ENCODE measurements at regions not wholly inside any gene's neighbourhood (a gene's known extent, or its start where the extent isn't known, plus 50 kb on each side); places are given as distances from the start of the nearest gene placed in this dataset.

DNA sequence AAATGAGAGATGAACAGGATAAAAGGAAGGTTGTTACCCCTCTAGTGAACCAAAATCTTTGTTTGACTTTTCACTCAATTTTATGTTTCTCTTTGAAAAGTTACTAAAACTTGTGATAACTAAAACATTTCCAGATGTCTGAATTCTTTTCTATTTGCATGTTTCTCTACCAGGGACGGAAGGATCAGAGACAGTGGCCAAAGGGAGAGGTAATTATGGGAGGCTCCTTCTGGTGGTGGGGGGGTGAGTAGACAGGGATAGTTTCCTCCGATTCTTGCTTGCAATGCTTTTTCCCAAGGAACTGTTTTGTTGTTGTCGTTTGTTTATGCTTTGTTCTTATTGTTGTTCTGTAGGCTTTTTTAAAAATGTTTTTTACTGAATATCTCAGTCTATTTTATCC, 374.8 kb downstream of the INHBA start:
- no peaks in the 10 kb centered on the region for H3K9me3 ChIP-seq (ENCODE audit: control insufficient read depth in 4 of 4, low read length in 3 of 4)
- H3K27me3 ChIP-seq (ENCODE audit: control insufficient read depth in 4 of 4, insufficient read depth in 4 of 4, low read length in 3 of 4), result no peaks in the 10 kb centered on the region
- H3K9ac ChIP-seq (ENCODE audit: low read depth in 1 of 2, low read length in 2 of 2), result no peak overlapping the region
- H3K4me3 ChIP-seq (ENCODE audit: low read depth in 1 of 3, low read length in 3 of 3), result no peak overlapping the region
- 88% methylated on average over 3 of the region's 3 CpGs for WGBS
- H3K4me1 ChIP-seq (ENCODE audit: control insufficient read depth in 4 of 4, insufficient read depth in 4 of 4, low read length in 3 of 4), result no peaks in the 10 kb centered on the region
- no peak overlapping the region for H3K27ac ChIP-seq (ENCODE audit: low read depth in 1 of 2, low read length in 2 of 2)
- no peak for DNase-seq (ENCODE audit: low spot score)
- TF ChIP-seq ZBTB33 (IDR thresholded peaks at IDR 0.05) (no peak), HNF4A (conservative IDR thresholded peaks at IDR 0.05) (no peak), YY1 (IDR thresholded peaks at IDR 0.05) (no peak), NR2F2 (IDR thresholded peaks at IDR 0.05) (no peak), FOXA2 (IDR thresholded peaks at IDR 0.05) (no peak), FOXA1 (IDR thresholded peaks at IDR 0.05) (no peak), MAX (IDR thresholded peaks at IDR 0.05) (no peak), GABPA (IDR thresholded peaks at IDR 0.05 in 1 of 2, conservative IDR thresholded peaks at IDR 0.05 in 1 of 2) (no peak)
- TF ChIP-seq, protein P1, sequence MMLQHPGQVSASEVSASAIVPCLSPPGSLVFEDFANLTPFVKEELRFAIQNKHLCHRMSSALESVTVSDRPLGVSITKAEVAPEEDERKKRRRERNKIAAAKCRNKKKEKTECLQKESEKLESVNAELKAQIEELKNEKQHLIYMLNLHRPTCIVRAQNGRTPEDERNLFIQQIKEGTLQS (IDR thresholded peaks at IDR 0.05), result no peak
- TF ChIP-seq, protein P2, sequence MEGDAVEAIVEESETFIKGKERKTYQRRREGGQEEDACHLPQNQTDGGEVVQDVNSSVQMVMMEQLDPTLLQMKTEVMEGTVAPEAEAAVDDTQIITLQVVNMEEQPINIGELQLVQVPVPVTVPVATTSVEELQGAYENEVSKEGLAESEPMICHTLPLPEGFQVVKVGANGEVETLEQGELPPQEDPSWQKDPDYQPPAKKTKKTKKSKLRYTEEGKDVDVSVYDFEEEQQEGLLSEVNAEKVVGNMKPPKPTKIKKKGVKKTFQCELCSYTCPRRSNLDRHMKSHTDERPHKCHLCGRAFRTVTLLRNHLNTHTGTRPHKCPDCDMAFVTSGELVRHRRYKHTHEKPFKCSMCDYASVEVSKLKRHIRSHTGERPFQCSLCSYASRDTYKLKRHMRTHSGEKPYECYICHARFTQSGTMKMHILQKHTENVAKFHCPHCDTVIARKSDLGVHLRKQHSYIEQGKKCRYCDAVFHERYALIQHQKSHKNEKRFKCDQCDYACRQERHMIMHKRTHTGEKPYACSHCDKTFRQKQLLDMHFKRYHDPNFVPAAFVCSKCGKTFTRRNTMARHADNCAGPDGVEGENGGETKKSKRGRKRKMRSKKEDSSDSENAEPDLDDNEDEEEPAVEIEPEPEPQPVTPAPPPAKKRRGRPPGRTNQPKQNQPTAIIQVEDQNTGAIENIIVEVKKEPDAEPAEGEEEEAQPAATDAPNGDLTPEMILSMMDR (IDR thresholded peaks at IDR 0.05; ENCODE audit: low read depth, low read length, missing input control), result no peak
- TF ChIP-seq, protein P3, sequence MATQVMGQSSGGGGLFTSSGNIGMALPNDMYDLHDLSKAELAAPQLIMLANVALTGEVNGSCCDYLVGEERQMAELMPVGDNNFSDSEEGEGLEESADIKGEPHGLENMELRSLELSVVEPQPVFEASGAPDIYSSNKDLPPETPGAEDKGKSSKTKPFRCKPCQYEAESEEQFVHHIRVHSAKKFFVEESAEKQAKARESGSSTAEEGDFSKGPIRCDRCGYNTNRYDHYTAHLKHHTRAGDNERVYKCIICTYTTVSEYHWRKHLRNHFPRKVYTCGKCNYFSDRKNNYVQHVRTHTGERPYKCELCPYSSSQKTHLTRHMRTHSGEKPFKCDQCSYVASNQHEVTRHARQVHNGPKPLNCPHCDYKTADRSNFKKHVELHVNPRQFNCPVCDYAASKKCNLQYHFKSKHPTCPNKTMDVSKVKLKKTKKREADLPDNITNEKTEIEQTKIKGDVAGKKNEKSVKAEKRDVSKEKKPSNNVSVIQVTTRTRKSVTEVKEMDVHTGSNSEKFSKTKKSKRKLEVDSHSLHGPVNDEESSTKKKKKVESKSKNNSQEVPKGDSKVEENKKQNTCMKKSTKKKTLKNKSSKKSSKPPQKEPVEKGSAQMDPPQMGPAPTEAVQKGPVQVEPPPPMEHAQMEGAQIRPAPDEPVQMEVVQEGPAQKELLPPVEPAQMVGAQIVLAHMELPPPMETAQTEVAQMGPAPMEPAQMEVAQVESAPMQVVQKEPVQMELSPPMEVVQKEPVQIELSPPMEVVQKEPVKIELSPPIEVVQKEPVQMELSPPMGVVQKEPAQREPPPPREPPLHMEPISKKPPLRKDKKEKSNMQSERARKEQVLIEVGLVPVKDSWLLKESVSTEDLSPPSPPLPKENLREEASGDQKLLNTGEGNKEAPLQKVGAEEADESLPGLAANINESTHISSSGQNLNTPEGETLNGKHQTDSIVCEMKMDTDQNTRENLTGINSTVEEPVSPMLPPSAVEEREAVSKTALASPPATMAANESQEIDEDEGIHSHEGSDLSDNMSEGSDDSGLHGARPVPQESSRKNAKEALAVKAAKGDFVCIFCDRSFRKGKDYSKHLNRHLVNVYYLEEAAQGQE (IDR thresholded peaks at IDR 0.05), result no peak
- no peaks in the 10 kb centered on the region for H3K36me3 ChIP-seq (ENCODE audit: control insufficient read depth in 4 of 4, insufficient read depth in 3 of 4, low read depth in 1 of 4, low read length in 3 of 4)

DNA sequence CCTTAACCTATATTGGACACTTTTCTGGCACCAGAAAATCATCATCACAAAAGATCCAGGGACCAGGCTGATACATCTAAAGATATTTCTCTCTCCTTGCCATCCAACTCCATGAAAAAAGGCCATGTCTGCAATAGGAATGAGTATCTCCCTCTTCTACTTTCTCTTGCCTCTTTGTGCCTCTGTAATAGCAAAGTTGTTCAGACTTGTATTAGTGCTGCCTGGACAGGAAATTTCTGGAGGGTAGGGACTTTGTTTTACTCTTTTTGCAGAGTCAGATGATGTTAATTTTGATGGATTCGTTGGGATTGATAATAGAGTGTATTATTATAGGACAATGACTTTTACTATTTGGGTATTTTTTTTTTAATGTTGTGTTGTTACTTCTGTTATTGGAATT, 376.3 kb downstream of the INHBA start:
- H3K27me3 ChIP-seq (ENCODE audit: control insufficient read depth in 4 of 4, insufficient read depth in 4 of 4, low read length in 3 of 4), result no peaks in the 10 kb centered on the region
- no peak overlapping the region for H3K9ac ChIP-seq (ENCODE audit: low read depth in 1 of 2, low read length in 2 of 2)
- TF ChIP-seq FOXA1 (IDR thresholded peaks at IDR 0.05), result no peak
- TF ChIP-seq, protein P1 (IDR thresholded peaks at IDR 0.05), result no peak
- no peak for TF ChIP-seq SP1 (IDR thresholded peaks at IDR 0.05)
- no peak for TF ChIP-seq NR2F2 (IDR thresholded peaks at IDR 0.05)
- no peak for TF ChIP-seq JUND (IDR thresholded peaks at IDR 0.05)
- no peak for TF ChIP-seq RXRA (IDR thresholded peaks at IDR 0.05)
- no peak for TF ChIP-seq TAF1 (conservative IDR thresholded peaks at IDR 0.05)
- TF ChIP-seq FOXA2 (IDR thresholded peaks at IDR 0.05), result no peak
- TF ChIP-seq ZBTB33 (IDR thresholded peaks at IDR 0.05), result no peak
- no peak for TF ChIP-seq HNF4G (IDR thresholded peaks at IDR 0.05)
- no peaks in the 10 kb centered on the region for H3K36me3 ChIP-seq (ENCODE audit: control insufficient read depth in 4 of 4, insufficient read depth in 3 of 4, low read depth in 1 of 4, low read length in 3 of 4)
- H3K4me3 ChIP-seq (ENCODE audit: low read depth in 1 of 3, low read length in 3 of 3), result no peak overlapping the region
- no peaks in the 10 kb centered on the region for H3K9me3 ChIP-seq (ENCODE audit: control insufficient read depth in 4 of 4, low read length in 3 of 4)
- DNase-seq (ENCODE audit: low spot score), result no peak
- H3K27ac ChIP-seq (ENCODE audit: low read depth in 1 of 2, low read length in 2 of 2), result no peak overlapping the region
- whole genome bisulfite sequencing, result 73% methylated on average over 1 of the region's 1 CpG
- H3K4me1 ChIP-seq (ENCODE audit: control insufficient read depth in 4 of 4, insufficient read depth in 4 of 4, low read length in 3 of 4), result no peaks in the 10 kb centered on the region

Data from liver (tissue), 8 donors.